Spleen (tissue), 11 donors: ENCODE measurements at regions not wholly inside any gene's neighbourhood (a gene's known extent, or its start where the extent isn't known, plus 50 kb on each side); places are given as distances from the start of the nearest gene placed in this dataset.

ENCODE experiments used
- DNase-seq: peaks from one replicate; pipeline ENCODE4 v3.0.0-alpha.2; 2020
- H3K27ac ChIP-seq, 8 donors: fragments of 200-600 bp; sonication (generic) in 7 of 8; 1 replicate in 4 of 8; 2 replicates in 4 of 8; pipeline versions ENCODE4 v1.5.0 to v1.8.0; 2016 to 2021; ENCODE audit warnings: inconsistent platforms in 4 of 8, mild to moderate bottlenecking in 4 of 8, moderate library complexity in 1 of 8
- H3K27me3 ChIP-seq, 7 donors: fragments of 200-600 bp; sonication (generic) in 6 of 7; replicated peaks in 1 of 7; 1 replicate in 4 of 7; 2 replicates in 3 of 7; pipeline versions ENCODE4 v1.5.0 to v1.8.0; 2016 to 2021; ENCODE audit warnings: inconsistent platforms in 3 of 7, mild to moderate bottlenecking in 1 of 7
- H3K36me3 ChIP-seq, 6 donors: fragments of 200-600 bp; sonication (generic) in 5 of 6; 1 replicate in 4 of 6; 2 replicates in 2 of 6; pipeline versions ENCODE4 v1.5.0 to v1.8.0; 2016 to 2021; ENCODE audit warnings: inconsistent platforms in 2 of 6
- H3K4me1 ChIP-seq, 6 donors: fragments of 200-600 bp; sonication (generic) in 5 of 6; 1 replicate in 3 of 6; 2 replicates in 3 of 6; pipeline versions ENCODE4 v1.5.0 to v1.8.0; 2016 to 2021; ENCODE audit warnings: inconsistent platforms in 3 of 6
- H3K4me3 ChIP-seq, 8 donors: fragments of 200-600 bp; sonication (generic) in 7 of 8; 1 replicate in 4 of 8; 2 replicates in 4 of 8; pipeline versions ENCODE4 v1.5.0 to v1.8.0; 2016 to 2021; ENCODE audit warnings: inconsistent platforms in 4 of 8, mild to moderate bottlenecking in 4 of 8, moderate library complexity in 2 of 8
- H3K9me3 ChIP-seq, 8 donors: fragments of 200-600 bp; sonication (generic) in 7 of 8; 1 replicate in 4 of 8; 2 replicates in 4 of 8; pipeline versions ENCODE4 v1.5.0 to v1.8.0; 2016 to 2021; ENCODE audit warnings: inconsistent platforms in 4 of 8
- CTCF ChIP-seq, 11 experiments: fragments of 200-600 bp in 7 of 11; fragments of 450-650 bp in 4 of 11; sonication (generic) in 4 of 11; IDR thresholded peaks in 8 of 11; conservative IDR thresholded peaks in 3 of 11; 1 replicate in 7 of 11; 2 replicates in 4 of 11; pipeline versions ENCODE4 v1.4.0 to v1.8.0; 2016 to 2021; ENCODE audit warnings: antibody characterized with exemption in 11 of 11, inconsistent platforms in 4 of 11, mild to moderate bottlenecking in 1 of 11
- POLR2A ChIP-seq, 3 donors: fragments of 450-650 bp; IDR thresholded peaks; one replicate each; pipeline ENCODE4 v1.5.1; 2017; ENCODE audit warnings: antibody characterized with exemption in 3 of 3, mild to moderate bottlenecking in 1 of 3
- POLR2AphosphoS5 ChIP-seq, 3 donors: sonication (generic); formaldehyde crosslinking; IDR thresholded peaks; one replicate each; pipeline ENCODE4 v1.5.1; 2017; ENCODE audit warnings: antibody characterized with exemption in 3 of 3
- WGBS, 5 donors: extraction: QIAGEN DNeasy Blood & Tissue Kit in 3 of 5; methylation state at CpG; one replicate each; pipeline versions ENCODE4 v1.1.5 to v1.1.7; 2013 to 2018; 5-methylcytosine and 5-hydroxymethylcytosine counted together
- intact Hi-C: fragments of 100-400 bp; cut with DNase I; formaldehyde crosslinking; loops from one replicate; pipeline ENCODE4 v1.15.0; 2023; ENCODE audit warnings: low total_unique reads
- donor health status: healthy with polysubstance abuse.
- donor health status: DM: no; HTN: no; CAD: no; lungs with moderate emphysema.
- donor health status: DM: no; HTN: no; CAD: no.
- donor health status: Bipolar disorder and iron deficiency.
- donor health status: healthy.
- donor health status: DM: no; HTN: no; CAD: no.
- donor health status: DM: yes; HTN: yes; CAD: no.

DNA sequence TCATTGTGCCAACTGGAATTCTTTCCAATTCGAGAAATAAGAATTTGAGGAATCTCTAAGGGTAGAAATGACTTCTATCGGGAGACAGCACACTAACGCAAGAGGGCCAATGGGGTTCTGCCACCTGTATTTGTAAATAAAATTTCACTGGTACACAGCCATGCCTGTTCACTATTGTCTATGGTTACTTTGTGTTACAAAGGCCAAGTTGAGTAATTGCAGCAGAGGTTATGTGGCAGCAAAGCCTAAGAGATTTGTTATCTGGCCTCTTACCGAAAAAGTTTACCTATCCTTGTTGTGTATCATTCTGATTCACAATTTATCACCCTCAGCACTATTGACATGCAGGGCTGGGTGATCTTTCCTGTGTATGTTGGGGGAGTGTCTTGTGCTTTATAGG lies 278.0 kb downstream of the KLF5 start:
- H3K4me3 ChIP-seq = no peak overlapping the region
- WGBS, 5 donors = 71 to 85% (median 81%) methylated on average over 4 of the region's 4 CpGs
- no peak overlapping the region for H3K27ac ChIP-seq
- H3K36me3 ChIP-seq = no peaks in the 10 kb centered on the region
- H3K27me3 ChIP-seq = no peaks in the 10 kb centered on the region
- intact Hi-C loops = no loop called here
- TF ChIP-seq POLR2AphosphoS5 (IDR thresholded peaks at IDR 0.05) (no peak), CTCF (IDR thresholded peaks at IDR 0.05 in 8 of 11, conservative IDR thresholded peaks at IDR 0.05 in 3 of 11) (no peak), POLR2A (IDR thresholded peaks at IDR 0.05) (no peak)
- H3K9me3 ChIP-seq = peaks cover 0 to 4% (median 0%) of the 10 kb centered on the region in 8 donors
- no peaks in the 10 kb centered on the region for H3K4me1 ChIP-seq
- DNase-seq = no peak

DNA sequence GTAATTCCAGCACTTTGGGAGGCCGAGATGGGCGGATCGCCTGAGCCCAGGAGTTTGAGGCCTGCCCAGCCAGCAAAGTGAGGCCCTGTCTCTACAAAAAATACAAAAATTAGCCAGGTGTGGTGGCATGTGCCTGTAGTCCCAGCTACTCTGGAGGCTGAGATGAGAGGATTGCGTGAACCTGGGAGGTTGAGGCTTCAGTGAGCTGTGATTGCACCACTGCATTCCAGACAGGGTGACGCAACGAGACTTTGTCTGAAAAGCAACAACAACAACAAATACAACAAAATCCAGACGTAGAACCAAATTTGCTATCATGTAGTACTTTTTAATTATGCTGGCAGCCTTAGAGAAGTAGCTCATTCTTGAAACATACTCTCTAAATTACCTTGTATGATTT lies 277.1 kb downstream of the KLF5 start:
- TF ChIP-seq POLR2A (IDR thresholded peaks at IDR 0.05) (no peak), POLR2AphosphoS5 (IDR thresholded peaks at IDR 0.05) (no peak), CTCF (IDR thresholded peaks at IDR 0.05 in 8 of 11, conservative IDR thresholded peaks at IDR 0.05 in 3 of 11) (no peak)
- intact Hi-C loops = no loop called here
- Histone ChIP-seq H3K4me3 (no peak overlapping the region), H3K9me3 (peaks cover 0 to 4% (median 0%) of the 10 kb centered on the region in 8 donors), H3K27ac (no peak overlapping the region), H3K4me1 (no peaks in the 10 kb centered on the region), H3K36me3 (no peaks in the 10 kb centered on the region), H3K27me3 (no peaks in the 10 kb centered on the region)
- DNase-seq = no peak
- WGBS, 5 donors = 89 to 98% (median 92%) methylated on average over 7 of the region's 7 CpGs

- intact Hi-C loops = no loop called here
- DNase-seq = no peak
- Histone ChIP-seq H3K9me3 (peaks cover 0 to 4% (median 0%) of the 10 kb centered on the region in 8 donors), H3K27me3 (no peaks in the 10 kb centered on the region), H3K27ac (no peak overlapping the region), H3K4me3 (no peak overlapping the region), H3K36me3 (no peaks in the 10 kb centered on the region), H3K4me1 (no peaks in the 10 kb centered on the region)
- 48 to 64% (median 54%) methylated on average over 5 of the region's 5 CpGs for WGBS, 5 donors
- TF ChIP-seq POLR2A (IDR thresholded peaks at IDR 0.05) (no peak), POLR2AphosphoS5 (IDR thresholded peaks at IDR 0.05) (no peak), CTCF (IDR thresholded peaks at IDR 0.05 in 8 of 11, conservative IDR thresholded peaks at IDR 0.05 in 3 of 11) (no peak)
These were observed 276.4 kb downstream of the KLF5 start for GRCh38 chr13:73335210-73335609.

DNA sequence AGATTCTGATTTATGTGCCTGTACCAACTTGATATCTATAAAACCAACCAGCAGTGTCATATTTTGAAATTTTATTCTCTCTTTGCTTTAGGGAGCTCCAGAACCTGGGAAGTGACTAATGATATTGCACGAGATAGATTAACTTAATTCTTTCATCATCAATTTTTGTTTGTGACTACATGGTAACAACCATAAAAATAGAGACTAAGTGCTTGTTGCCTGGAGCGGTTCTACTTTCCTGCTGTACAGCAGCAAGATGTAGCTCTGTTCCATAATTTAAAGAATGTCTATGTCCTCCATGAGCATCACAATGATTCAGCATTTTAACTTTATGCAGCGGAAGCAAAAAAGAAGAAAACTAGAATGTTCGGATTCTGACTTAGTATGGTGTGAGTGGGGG lies 275.6 kb downstream of the KLF5 start:
- DNase-seq = no peak
- TF ChIP-seq POLR2A (IDR thresholded peaks at IDR 0.05) = no peak
- no peak for TF ChIP-seq POLR2AphosphoS5 (IDR thresholded peaks at IDR 0.05)
- no peak for TF ChIP-seq CTCF (IDR thresholded peaks at IDR 0.05 in 8 of 11, conservative IDR thresholded peaks at IDR 0.05 in 3 of 11)
- peaks cover 0 to 4% (median 0%) of the 10 kb centered on the region in 8 donors for H3K9me3 ChIP-seq
- H3K4me1 ChIP-seq = no peaks in the 10 kb centered on the region
- no peaks in the 10 kb centered on the region for H3K27me3 ChIP-seq
- WGBS, 5 donors = 77 to 92% (median 90%) methylated on average over 4 of the region's 4 CpGs
- no peak overlapping the region for H3K4me3 ChIP-seq
- intact Hi-C loops = no loop called here
- no peak overlapping the region for H3K27ac ChIP-seq
- H3K36me3 ChIP-seq = no peaks in the 10 kb centered on the region
